LNCAP (cell line): ENCODE measurements at regions not wholly inside any gene's neighbourhood (a gene's known extent, or its start where the extent isn't known, plus 50 kb on each side); places are given as distances from the start of the nearest gene placed in this dataset.

ENCODE experiments used
- CTCF ChIP-seq: fragments of 450-650 bp; IDR thresholded peaks from 2 replicates; pipeline ENCODE4 v1.5.1; 2017; ENCODE audit warnings: mild to moderate bottlenecking

GRCh38 chr17:22517716-22518115 is 825.4 kb downstream of the KCNJ18 start:
- peak; percentile 55 for TF ChIP-seq CTCF

GRCh38 chr17:22518185-22518584 is 825.9 kb downstream of the KCNJ18 start:
- no peak for TF ChIP-seq CTCF

- TF ChIP-seq CTCF = peak; percentile 40
Observed at GRCh38 chr17:22548873-22549272, 856.5 kb downstream of the KCNJ18 start.

- no peak for TF ChIP-seq CTCF
Observed at GRCh38 chr17:22569459-22570143, 877.3 kb downstream of the KCNJ18 start.

GRCh38 chr17:22570144-22570845 is 878.0 kb downstream of the KCNJ18 start:
- no peak for TF ChIP-seq CTCF

GRCh38 chr17:22599322-22599721 is 907.0 kb downstream of the KCNJ18 start:
- TF ChIP-seq CTCF = no peak

GRCh38 chr17:22600644-22601298 is 908.4 kb downstream of the KCNJ18 start:
- TF ChIP-seq CTCF = peak; percentile 57
